Embryonic facial prominence (tissue), 1 donor: ENCODE measurements at regions not wholly inside any gene's neighbourhood (a gene's known extent, or its start where the extent isn't known, plus 50 kb on each side); places are given as distances from the start of the nearest gene placed in this dataset.
"Not testable (repeated sequence)": the region's sequence is repeated elsewhere in the genome, so short reads cannot be mapped to it uniquely, and the experiment has no call there.

Experiments used
- DNase-seq: peaks from one replicate; pipeline ENCODE4 v3.0.0-alpha.2; 2016; ENCODE audit errors: extremely low spot score

GRCh38 chr2:49861821-49862220, 707.5 kb upstream of the FSHR start:
- no peak for DNase-seq

GRCh38 chr2:49860834-49861233, 706.5 kb upstream of the FSHR start:
- no peak for DNase-seq

GRCh38 chr2:49860170-49860569, 705.9 kb upstream of the FSHR start:
- no peak for DNase-seq

- no peak for DNase-seq
Measured at GRCh38 chr2:49858657-49859056, 704.3 kb upstream of the FSHR start.

- DNase-seq = no peak
Measured at GRCh38 chr2:49858113-49858490, 703.8 kb upstream of the FSHR start.

- DNase-seq = no peak
Measured at GRCh38 chr2:49857371-49858112, 703.2 kb upstream of the FSHR start.

- no peak for DNase-seq
Measured at GRCh38 chr2:49845671-49846070, 691.4 kb upstream of the FSHR start.

GRCh38 chr2:49845021-49845420, 690.7 kb upstream of the FSHR start:
- no peak for DNase-seq

- not testable (repeated sequence) for DNase-seq
Measured at GRCh38 chr2:49844113-49844512, 689.8 kb upstream of the FSHR start.

GRCh38 chr2:49843314-49843713, 689.0 kb upstream of the FSHR start:
- no peak for DNase-seq

GRCh38 chr2:49840428-49840975, 686.2 kb upstream of the FSHR start:
- no peak for DNase-seq

GRCh38 chr2:49839818-49840217, 685.5 kb upstream of the FSHR start:
- DNase-seq = no peak

GRCh38 chr2:49837561-49838293, 683.4 kb upstream of the FSHR start:
- no peak for DNase-seq

- DNase-seq = no peak
Measured at GRCh38 chr2:49836017-49836416, 681.7 kb upstream of the FSHR start.

- DNase-seq = no peak
Measured at GRCh38 chr2:49834433-49834832, 680.1 kb upstream of the FSHR start.

- DNase-seq = no peak
Measured at GRCh38 chr2:49832555-49832954, 678.2 kb upstream of the FSHR start.

GRCh38 chr2:49831698-49832367, 677.5 kb upstream of the FSHR start:
- no peak for DNase-seq

- no peak for DNase-seq
Measured at GRCh38 chr2:49830846-49831245, 676.5 kb upstream of the FSHR start.

GRCh38 chr2:49827366-49827765, 673.1 kb upstream of the FSHR start:
- no peak for DNase-seq

GRCh38 chr2:49813208-49813607, 658.9 kb upstream of the FSHR start:
- DNase-seq = no peak

- no peak for DNase-seq
Measured at GRCh38 chr2:49812730-49813129, 658.4 kb upstream of the FSHR start.

GRCh38 chr2:49811502-49811901, 657.2 kb upstream of the FSHR start:
- no peak for DNase-seq

GRCh38 chr2:49807689-49808088, 653.4 kb upstream of the FSHR start:
- no peak for DNase-seq
